ENCODE measurements at regions not wholly inside any gene's neighbourhood (a gene's known extent, or its start where the extent isn't known, plus 50 kb on each side); places are given as distances from the start of the nearest gene placed in this dataset.

GRCh38 chr5:26031481-26031880, 1006.9 kb downstream of the CDH9 start:
- no peak for DNase-seq (ENCODE audit: low spot score)
- no peaks in the 10 kb centered on the region for H3K4me1 ChIP-seq (ENCODE audit: insufficient read depth, low read length)
- no peak for FAIRE-seq
- no peak overlapping the region for H3K9ac ChIP-seq (ENCODE audit: insufficient read depth, low read depth, low read length)
- H4K20me1 ChIP-seq (ENCODE audit: insufficient read depth, low read length) = no peaks in the 10 kb centered on the region
- WGBS (ENCODE audit: low lambda C conversion rate) = 2% methylated on average over 3 of the region's 3 CpGs
- no peak overlapping the region for H3K27ac ChIP-seq (ENCODE audit: extremely low read length, insufficient read depth, low read length)
- H3K79me2 ChIP-seq (ENCODE audit: insufficient read depth, low read length) = no peaks in the 10 kb centered on the region
- TF ChIP-seq ZNF605 (CRISPR knock-in tag; IDR thresholded peaks at IDR 0.05) = no peak
- no peak for TF ChIP-seq KDM2A (CRISPR knock-in tag; IDR thresholded peaks at IDR 0.05; ENCODE audit: borderline replicate concordance, low read depth)
- TF ChIP-seq ZNF792 (CRISPR knock-in tag; IDR thresholded peaks at IDR 0.05) = no peak
- TF ChIP-seq KLF13 (CRISPR knock-in tag; IDR thresholded peaks at IDR 0.05) = no peak
- no peak for TF ChIP-seq HOXA7 (CRISPR knock-in tag; IDR thresholded peaks at IDR 0.05)
- BruUV-seq (replicated peaks) = no TSS peak
- no peaks in the 10 kb centered on the region for H3K27me3 ChIP-seq (ENCODE audit: control insufficient read depth in 1 of 2, insufficient read depth in 2 of 2, low read length in 2 of 2)
- H3K36me3 ChIP-seq (replicated peaks in 1 of 2; ENCODE audit: control insufficient read depth in 1 of 2, insufficient read depth in 2 of 2, low read length in 2 of 2) = no peaks in the 10 kb centered on the region
- no peak for ATAC-seq
- no peak overlapping the region for H3K4me2 ChIP-seq (ENCODE audit: low read depth, low read length)
- intact Hi-C loops (cut with micrococcal nuclease; ENCODE audit: unreplicated experiment) = no loop called here
- H3K4me3 ChIP-seq (replicated peaks in 1 of 3; ENCODE audit: insufficient read depth in 1 of 3, low read depth in 2 of 3, low read length in 3 of 3) = no peak overlapping the region
- H2AFZ ChIP-seq (ENCODE audit: low read length) = no peak overlapping the region
- CTCF ChIA-PET (ENCODE audit: low intra/inter-chr PET ratio, low total read pairs) = no interaction called here
- in situ Hi-C loops (cut with HindIII; ENCODE audit: extremely low pct_ligation_motif_present, low pct_unique_long_range_greater_than_20kb) = no loop called here
- POLR2A ChIA-PET = no interaction called here
- peaks cover 10% of the 10 kb centered on the region; the same call in 1 of the 2 replicates for H3K9me3 ChIP-seq (ENCODE audit: low read length)

DNA sequence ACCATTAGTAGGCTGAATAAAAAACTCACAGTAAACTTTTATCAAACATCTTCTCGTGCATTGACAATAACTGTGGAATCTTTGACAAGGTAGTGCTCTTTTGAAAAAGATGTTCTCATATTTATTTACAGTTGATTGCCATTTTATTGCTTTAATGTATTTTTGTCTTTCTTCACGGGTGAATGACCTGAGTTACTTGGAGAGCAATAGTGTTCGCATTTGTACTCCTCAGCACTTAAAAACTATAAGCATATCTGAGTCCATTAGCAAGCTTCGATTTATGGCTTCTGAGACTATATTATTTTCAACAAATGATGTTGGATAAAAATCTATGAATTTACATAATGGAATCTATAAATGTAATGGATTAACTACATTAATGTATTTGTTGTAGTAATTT, 1012.3 kb downstream of the CDH9 start:
- Histone ChIP-seq H4K20me1 (ENCODE audit: insufficient read depth, low read length) (no peaks in the 10 kb centered on the region), H3K9ac (ENCODE audit: insufficient read depth, low read depth, low read length) (no peak overlapping the region), H3K4me3 (replicated peaks in 1 of 3; ENCODE audit: insufficient read depth in 1 of 3, low read depth in 2 of 3, low read length in 3 of 3) (no peak overlapping the region), H3K79me2 (ENCODE audit: insufficient read depth, low read length) (no peaks in the 10 kb centered on the region), H3K9me3 (ENCODE audit: low read length) (peaks cover 5% of the 10 kb centered on the region; the same call in 1 of the 2 replicates), H2AFZ (ENCODE audit: low read length) (no peak overlapping the region), H3K36me3 (replicated peaks in 1 of 2; ENCODE audit: control insufficient read depth in 1 of 2, insufficient read depth in 2 of 2, low read length in 2 of 2) (no peaks in the 10 kb centered on the region), H3K4me1 (ENCODE audit: insufficient read depth, low read length) (no peaks in the 10 kb centered on the region), H3K27me3 (ENCODE audit: control insufficient read depth in 1 of 2, insufficient read depth in 2 of 2, low read length in 2 of 2) (no peaks in the 10 kb centered on the region), H3K4me2 (ENCODE audit: low read depth, low read length) (no peak overlapping the region), H3K27ac (ENCODE audit: extremely low read length, insufficient read depth, low read length) (no peak overlapping the region)
- ChIA-PET POLR2A (no interaction called here), CTCF (ENCODE audit: low intra/inter-chr PET ratio, low total read pairs) (no interaction called here)
- TF ChIP-seq ZMAT5 (CRISPR knock-in tag; IDR thresholded peaks at IDR 0.05; ENCODE audit: borderline replicate concordance, low read depth) (no peak), SRSF1 (optimal IDR thresholded peaks at IDR 0.05; ENCODE audit: low read depth, low read length) (no peak), ZNF331 (CRISPR knock-in tag; IDR thresholded peaks at IDR 0.05) (no peak), ZKSCAN8 (CRISPR knock-in tag; IDR thresholded peaks at IDR 0.05; ENCODE audit: borderline replicate concordance) (no peak), SAFB2 (CRISPR knock-in tag; IDR thresholded peaks at IDR 0.05; ENCODE audit: borderline replicate concordance, low read depth) (no peak)
- TF ChIP-seq, protein P1, sequence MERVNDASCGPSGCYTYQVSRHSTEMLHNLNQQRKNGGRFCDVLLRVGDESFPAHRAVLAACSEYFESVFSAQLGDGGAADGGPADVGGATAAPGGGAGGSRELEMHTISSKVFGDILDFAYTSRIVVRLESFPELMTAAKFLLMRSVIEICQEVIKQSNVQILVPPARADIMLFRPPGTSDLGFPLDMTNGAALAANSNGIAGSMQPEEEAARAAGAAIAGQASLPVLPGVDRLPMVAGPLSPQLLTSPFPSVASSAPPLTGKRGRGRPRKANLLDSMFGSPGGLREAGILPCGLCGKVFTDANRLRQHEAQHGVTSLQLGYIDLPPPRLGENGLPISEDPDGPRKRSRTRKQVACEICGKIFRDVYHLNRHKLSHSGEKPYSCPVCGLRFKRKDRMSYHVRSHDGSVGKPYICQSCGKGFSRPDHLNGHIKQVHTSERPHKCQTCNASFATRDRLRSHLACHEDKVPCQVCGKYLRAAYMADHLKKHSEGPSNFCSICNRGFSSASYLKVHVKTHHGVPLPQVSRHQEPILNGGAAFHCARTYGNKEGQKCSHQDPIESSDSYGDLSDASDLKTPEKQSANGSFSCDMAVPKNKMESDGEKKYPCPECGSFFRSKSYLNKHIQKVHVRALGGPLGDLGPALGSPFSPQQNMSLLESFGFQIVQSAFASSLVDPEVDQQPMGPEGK (CRISPR knock-in tag; IDR thresholded peaks at IDR 0.05) = no peak
- TF ChIP-seq, protein P2, sequence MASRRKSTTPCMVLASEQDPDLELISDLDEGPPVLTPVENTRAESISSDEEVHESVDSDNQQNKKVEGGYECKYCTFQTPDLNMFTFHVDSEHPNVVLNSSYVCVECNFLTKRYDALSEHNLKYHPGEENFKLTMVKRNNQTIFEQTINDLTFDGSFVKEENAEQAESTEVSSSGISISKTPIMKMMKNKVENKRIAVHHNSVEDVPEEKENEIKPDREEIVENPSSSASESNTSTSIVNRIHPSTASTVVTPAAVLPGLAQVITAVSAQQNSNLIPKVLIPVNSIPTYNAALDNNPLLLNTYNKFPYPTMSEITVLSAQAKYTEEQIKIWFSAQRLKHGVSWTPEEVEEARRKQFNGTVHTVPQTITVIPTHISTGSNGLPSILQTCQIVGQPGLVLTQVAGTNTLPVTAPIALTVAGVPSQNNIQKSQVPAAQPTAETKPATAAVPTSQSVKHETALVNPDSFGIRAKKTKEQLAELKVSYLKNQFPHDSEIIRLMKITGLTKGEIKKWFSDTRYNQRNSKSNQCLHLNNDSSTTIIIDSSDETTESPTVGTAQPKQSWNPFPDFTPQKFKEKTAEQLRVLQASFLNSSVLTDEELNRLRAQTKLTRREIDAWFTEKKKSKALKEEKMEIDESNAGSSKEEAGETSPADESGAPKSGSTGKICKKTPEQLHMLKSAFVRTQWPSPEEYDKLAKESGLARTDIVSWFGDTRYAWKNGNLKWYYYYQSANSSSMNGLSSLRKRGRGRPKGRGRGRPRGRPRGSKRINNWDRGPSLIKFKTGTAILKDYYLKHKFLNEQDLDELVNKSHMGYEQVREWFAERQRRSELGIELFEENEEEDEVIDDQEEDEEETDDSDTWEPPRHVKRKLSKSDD (CRISPR knock-in tag; IDR thresholded peaks at IDR 0.05; ENCODE audit: low read depth) = no peak
- TF ChIP-seq, protein P3, sequence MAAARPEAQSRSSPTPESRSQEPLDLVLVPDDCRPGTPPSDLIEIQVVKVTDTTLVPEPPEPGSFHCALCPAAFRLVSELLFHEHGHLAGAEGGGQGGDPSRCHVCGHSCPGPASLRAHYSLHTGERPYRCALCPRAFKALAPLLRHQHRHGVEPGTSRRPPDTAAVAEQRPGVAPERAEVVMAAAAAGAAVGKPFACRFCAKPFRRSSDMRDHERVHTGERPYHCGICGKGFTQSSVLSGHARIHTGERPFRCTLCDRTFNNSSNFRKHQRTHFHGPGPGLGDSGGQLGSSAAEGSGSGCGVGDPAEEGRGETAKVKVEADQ (CRISPR knock-in tag; IDR thresholded peaks at IDR 0.05; ENCODE audit: borderline replicate concordance) = no peak
- BruUV-seq (replicated peaks) = no TSS peak
- 8% methylated on average over 4 of the region's 4 CpGs for WGBS (ENCODE audit: low lambda C conversion rate)
- intact Hi-C loops (cut with micrococcal nuclease; ENCODE audit: unreplicated experiment) = loop anchor here (10.0 kb wide), 2 partner anchors 309 to 1989 kb away; no protein-coding TSS in a partner anchor
- no peak for FAIRE-seq
- in situ Hi-C loops (cut with HindIII; ENCODE audit: extremely low pct_ligation_motif_present, low pct_unique_long_range_greater_than_20kb) = no loop called here
- no peak for ATAC-seq
- DNase-seq (ENCODE audit: low spot score) = no peak
